H9 (cell line): ENCODE measurements at regions not wholly inside any gene's neighbourhood (a gene's known extent, or its start where the extent isn't known, plus 50 kb on each side); places are given as distances from the start of the nearest gene placed in this dataset.

Experiments
- DNase-seq: peaks from one replicate; pipeline ENCODE4 v3.0.0-alpha.2; 2017
- H2AFZ ChIP-seq: one replicate; pipeline ENCODE4 v1.6.1; 2013; ENCODE audit warnings: mild to moderate bottlenecking, low read length, control low read depth, moderate library complexity
- H2AK5ac ChIP-seq: 2 replicates; pipeline ENCODE4 v1.6.1; 2013; ENCODE audit warnings: low read length, control low read depth, mixed read lengths; ENCODE audit not compliant: insufficient read length
- H2BK120ac ChIP-seq: one replicate; pipeline ENCODE4 v1.6.1; 2013; ENCODE audit warnings: low read depth, mild to moderate bottlenecking, low read length, control low read depth, inconsistent platforms; ENCODE audit not compliant: poor library complexity, severe bottlenecking
- H2BK12ac ChIP-seq: 2 replicates; pipeline ENCODE4 v1.6.1; 2013; ENCODE audit warnings: low read length, control low read depth, mixed read lengths, low read depth; ENCODE audit not compliant: insufficient read length
- H2BK15ac ChIP-seq: 2 replicates; pipeline ENCODE4 v1.6.1; 2013; ENCODE audit warnings: low read depth, low read length, control low read depth
- H2BK20ac ChIP-seq: one replicate; pipeline ENCODE4 v1.6.1; 2013; ENCODE audit warnings: low read depth, mild to moderate bottlenecking, low read length, control low read depth, inconsistent platforms; ENCODE audit not compliant: poor library complexity, severe bottlenecking
- H2BK5ac ChIP-seq: 2 replicates; pipeline ENCODE4 v1.6.1; 2013; ENCODE audit warnings: low read length, control low read depth, mixed read lengths; ENCODE audit not compliant: insufficient read length
- H3K14ac ChIP-seq: 2 replicates; pipeline ENCODE4 v1.6.1; 2013; ENCODE audit warnings: low read length, control low read depth; ENCODE audit not compliant: insufficient read depth
- H3K18ac ChIP-seq: 2 replicates; pipeline ENCODE4 v1.6.1; 2013; ENCODE audit warnings: low read depth, mild to moderate bottlenecking, mixed read lengths, low read length, control low read depth; ENCODE audit not compliant: insufficient read length
- H3K23ac ChIP-seq: 2 replicates; pipeline ENCODE4 v1.6.1; 2013; ENCODE audit warnings: low read length, control low read depth, mixed read lengths, low read depth; ENCODE audit not compliant: insufficient read length
- H3K23me2 ChIP-seq: 2 replicates; pipeline ENCODE4 v1.6.1; 2013; ENCODE audit warnings: low read depth, mild to moderate bottlenecking, mixed read lengths, low read length, control low read depth; ENCODE audit not compliant: insufficient read length, poor library complexity, severe bottlenecking
- H3K27ac ChIP-seq: 2 replicates; pipeline ENCODE4 v1.5.1; 2013; ENCODE audit warnings: low read length, control low read depth, mixed read lengths, low read depth; ENCODE audit not compliant: insufficient read length
- H3K27me3 ChIP-seq: 2 replicates; pipeline ENCODE4 v1.6.1; 2013; ENCODE audit warnings: low read length, control low read depth, inconsistent platforms; ENCODE audit not compliant: insufficient read depth
- H3K4ac ChIP-seq: 2 replicates; pipeline ENCODE4 v1.6.1; 2013; ENCODE audit warnings: low read depth, mild to moderate bottlenecking, control low read depth, inconsistent platforms, low read length, moderate library complexity
- H3K4me1 ChIP-seq: 2 replicates; pipeline ENCODE4 v1.6.1; 2013; ENCODE audit warnings: low read length, control low read depth, inconsistent platforms; ENCODE audit not compliant: insufficient read depth
- H3K4me2 ChIP-seq: 2 replicates; pipeline ENCODE4 v1.6.1; 2013; ENCODE audit warnings: low read length, control low read depth, mixed read lengths; ENCODE audit not compliant: insufficient read length, insufficient read depth
- H3K56ac ChIP-seq: 2 replicates; pipeline ENCODE4 v1.6.1; 2013; ENCODE audit warnings: low read depth, mild to moderate bottlenecking, mixed read lengths, low read length, control low read depth; ENCODE audit not compliant: insufficient read length
- H3K79me1 ChIP-seq: 2 replicates; pipeline ENCODE4 v1.6.1; 2013; ENCODE audit warnings: low read depth, mild to moderate bottlenecking, moderate library complexity, low read length, control low read depth, inconsistent platforms; ENCODE audit not compliant: insufficient read depth, poor library complexity, severe bottlenecking
- H3K79me2 ChIP-seq: 2 replicates; pipeline ENCODE4 v1.6.1; 2013; ENCODE audit warnings: low read length, control low read depth, inconsistent platforms; ENCODE audit not compliant: insufficient read depth
- H3K9ac ChIP-seq: 2 replicates; pipeline ENCODE4 v1.6.1; 2013; ENCODE audit warnings: low read length, control low read depth, mixed read lengths; ENCODE audit not compliant: insufficient read length; ENCODE audit errors: extremely low read depth
- H3K9me3 ChIP-seq: one replicate; pipeline ENCODE4 v1.6.1; 2013; ENCODE audit warnings: low read depth, low read length, inconsistent platforms; ENCODE audit not compliant: control insufficient read depth
- H3T11ph ChIP-seq: one replicate; pipeline ENCODE4 v1.6.1; 2013; ENCODE audit warnings: mild to moderate bottlenecking, low read length, control low read depth, inconsistent platforms
- H4K20me1 ChIP-seq: one replicate; pipeline ENCODE4 v1.6.1; 2013; ENCODE audit not compliant: control insufficient read depth, insufficient read length, insufficient read depth
- H4K5ac ChIP-seq: 2 replicates; pipeline ENCODE4 v1.6.1; 2013; ENCODE audit warnings: low read depth, mild to moderate bottlenecking, mixed read lengths, low read length, control low read depth; ENCODE audit not compliant: insufficient read length
- H4K8ac ChIP-seq: replicated peaks from 2 replicates; pipeline ENCODE4 v1.6.1; 2013; ENCODE audit warnings: low read length, control low read depth, mixed read lengths, low read depth; ENCODE audit not compliant: insufficient read length
- H4K91ac ChIP-seq: 2 replicates; pipeline ENCODE4 v1.6.1; 2013; ENCODE audit warnings: low read depth, mild to moderate bottlenecking, moderate library complexity, mixed read lengths, low read length, control low read depth; ENCODE audit not compliant: insufficient read length
- H3K27ac Mint-ChIP-seq, 3 experiments: 2 replicates in 2 of 3; 3 replicates in 1 of 3; pipeline ENCODE4 v1.8.0; 2020 to 2021; ENCODE audit warnings: mixed read lengths in 3 of 3, mild to moderate bottlenecking in 1 of 3, moderate library complexity in 1 of 3
- H3K27me3 Mint-ChIP-seq: 2 replicates; pipeline ENCODE4 v1.8.0; 2021; ENCODE audit warnings: low read depth, mild to moderate bottlenecking, moderate library complexity, mixed read lengths
- H3K36me3 Mint-ChIP-seq, 3 experiments: 2 replicates in 2 of 3; 3 replicates in 1 of 3; pipeline ENCODE4 v1.8.0; 2020 to 2021; ENCODE audit warnings: low read depth in 3 of 3, mixed read lengths in 3 of 3; ENCODE audit not compliant: insufficient read depth in 1 of 3
- H3K4me1 Mint-ChIP-seq, 2 experiments: 2 replicates each; pipeline ENCODE4 v1.8.0; 2020; ENCODE audit warnings: mixed read lengths in 2 of 2
- H3K4me3 Mint-ChIP-seq, 2 experiments: 2 replicates in 1 of 2; 3 replicates in 1 of 2; pipeline ENCODE4 v1.8.0; 2020 to 2021; ENCODE audit warnings: mild to moderate bottlenecking in 2 of 2, mixed read lengths in 2 of 2, moderate library complexity in 1 of 2
- H3K9me3 Mint-ChIP-seq, 2 experiments: 2 replicates in 1 of 2; 3 replicates in 1 of 2; pipeline ENCODE4 v1.8.0; 2020; ENCODE audit warnings: mild to moderate bottlenecking in 2 of 2, mixed read lengths in 2 of 2, moderate library complexity in 1 of 2
- CTCF ChIP-seq: fragments of 200-600 bp; sonication (generic); conservative IDR thresholded peaks from 3 replicates; pipeline ENCODE4 v1.8.0; 2021; ENCODE audit warnings: antibody characterized with exemption, mild to moderate bottlenecking
- WGBS: extraction: QIAGEN DNeasy Blood & Tissue Kit; methylation state at CpG from one replicate; pipeline ENCODE4 v1.1.7; 2013; ENCODE audit warnings: missing lambda C conversion rate, low lambda C conversion rate, mixed read lengths; ENCODE audit not compliant: insufficient read length; ENCODE audit errors: extremely low coverage; 5-methylcytosine and 5-hydroxymethylcytosine counted together

GRCh38 chr5:174816858-174817257, 92.5 kb downstream of the MSX2 start:
- H3K79me2 ChIP-seq = no peaks in the 10 kb centered on the region
- H3K4me2 ChIP-seq = no peak overlapping the region
- no CpG with 5 or more reads among the region's 2 CpGs for WGBS
- no peak overlapping the region for H4K5ac ChIP-seq
- H2AFZ ChIP-seq = no peak overlapping the region
- no peak overlapping the region; a peak in 1 of 7 replicates for H3K27ac Mint-ChIP-seq
- H3K23me2 ChIP-seq = no peaks in the 10 kb centered on the region
- H2BK120ac ChIP-seq = no peak overlapping the region
- H2BK15ac ChIP-seq = no peak overlapping the region
- H3K9me3 ChIP-seq = no peaks in the 10 kb centered on the region
- H3K9ac ChIP-seq = no peak overlapping the region
- DNase-seq = no peak
- no peaks in the 10 kb centered on the region for H4K20me1 ChIP-seq
- H2BK20ac ChIP-seq = no peak overlapping the region
- no peak overlapping the region for H2BK5ac ChIP-seq
- H2AK5ac ChIP-seq = no peak overlapping the region
- no peaks in the 10 kb centered on the region for H3K4me1 ChIP-seq
- H3K18ac ChIP-seq = no peak overlapping the region
- no peak overlapping the region for H3K56ac ChIP-seq
- no peak overlapping the region for H4K91ac ChIP-seq
- peaks cover 0 to 5% of the 10 kb centered on the region in 2 experiments; a peak in 1 of 5 replicates for H3K9me3 Mint-ChIP-seq
- no peak overlapping the region for H2BK12ac ChIP-seq
- no peak overlapping the region for H3K27ac ChIP-seq
- H4K8ac ChIP-seq = no peak overlapping the region
- H3T11ph ChIP-seq = no peak overlapping the region
- H3K36me3 Mint-ChIP-seq = peaks cover 0 to 6% (median 0%) of the 10 kb centered on the region in 3 experiments; a peak in 1 of 7 replicates
- no peak overlapping the region for H3K4me3 Mint-ChIP-seq
- no peak overlapping the region for H3K23ac ChIP-seq
- H3K79me1 ChIP-seq = no peaks in the 10 kb centered on the region
- H3K4ac ChIP-seq = no peak overlapping the region
- no peaks in the 10 kb centered on the region; the same call in 1 of the 2 replicates for H3K27me3 Mint-ChIP-seq
- peak; percentile 63 for TF ChIP-seq CTCF
- no peaks in the 10 kb centered on the region for H3K27me3 ChIP-seq
- no peak overlapping the region for H3K14ac ChIP-seq
- H3K4me1 Mint-ChIP-seq = peaks cover 2 to 4% of the 10 kb centered on the region in 2 experiments; a peak in 2 of 4 replicates
